ENCODE measurements at regions not wholly inside any gene's neighbourhood (a gene's known extent, or its start where the extent isn't known, plus 50 kb on each side); places are given as distances from the start of the nearest gene placed in this dataset.

- no peak for TF ChIP-seq CTCF (IDR thresholded peaks at IDR 0.05)
- TF ChIP-seq POLR2A (IDR thresholded peaks at IDR 0.05) = no peak
- TF ChIP-seq EP300 (IDR thresholded peaks at IDR 0.05) = no peak
These were observed 106.9 kb upstream of the RAPGEF2 start for GRCh38 chr4:158995965-158996364.
